K562 (cell line): ENCODE measurements at regions not wholly inside any gene's neighbourhood (a gene's known extent, or its start where the extent isn't known, plus 50 kb on each side); places are given as distances from the start of the nearest gene placed in this dataset.

Experiments used
- CEBPB ChIP-seq: fragments of 450-650 bp; IDR thresholded peaks from 2 replicates; pipeline ENCODE4 v1.6.1; 2016; ENCODE audit warnings: missing genetic modification characterization, missing compliant biosample characterization
- CTCF ChIP-seq, 3 experiments: IDR thresholded peaks in 2 of 3; conservative IDR thresholded peaks in 1 of 3; 2 replicates each; pipeline ENCODE4 v1.5.1; 2011 to 2012; ENCODE audit warnings: low read length in 3 of 3, mild to moderate bottlenecking in 3 of 3, control low read depth in 2 of 3, improper control_type of control experiment in 1 of 3, inconsistent platforms in 1 of 3, low read depth in 1 of 3, mixed read lengths in 1 of 3, moderate library complexity in 1 of 3; ENCODE audit not compliant: insufficient read depth in 2 of 3

- TF ChIP-seq CTCF (IDR thresholded peaks at IDR 0.05 in 2 of 3, conservative IDR thresholded peaks at IDR 0.05 in 1 of 3; ENCODE audit: insufficient read depth in 2 of 3, low read depth in 1 of 3, low read length in 3 of 3) (no peak), CEBPB (tag) (no peak)
Measured at GRCh38 chr4:124096290-124096689, 616.2 kb downstream of the ANKRD50 start.
